Stimulated activated CD8-positive, alpha-beta memory T cell treated with anti-CD3 and anti-CD28 coated beads, Interleukin-7, amount 100 ng/mL, for 4 hours (primary cell): ENCODE measurements at regions not wholly inside any gene's neighbourhood (a gene's known extent, or its start where the extent isn't known, plus 50 kb on each side); places are given as distances from the start of the nearest gene placed in this dataset.

ENCODE experiments used
- DNase-seq, 2 donors: peaks; one replicate each; pipeline ENCODE4 v3.0.0-alpha.2; 2020; ENCODE audit warnings: low read depth in 2 of 2

DNA sequence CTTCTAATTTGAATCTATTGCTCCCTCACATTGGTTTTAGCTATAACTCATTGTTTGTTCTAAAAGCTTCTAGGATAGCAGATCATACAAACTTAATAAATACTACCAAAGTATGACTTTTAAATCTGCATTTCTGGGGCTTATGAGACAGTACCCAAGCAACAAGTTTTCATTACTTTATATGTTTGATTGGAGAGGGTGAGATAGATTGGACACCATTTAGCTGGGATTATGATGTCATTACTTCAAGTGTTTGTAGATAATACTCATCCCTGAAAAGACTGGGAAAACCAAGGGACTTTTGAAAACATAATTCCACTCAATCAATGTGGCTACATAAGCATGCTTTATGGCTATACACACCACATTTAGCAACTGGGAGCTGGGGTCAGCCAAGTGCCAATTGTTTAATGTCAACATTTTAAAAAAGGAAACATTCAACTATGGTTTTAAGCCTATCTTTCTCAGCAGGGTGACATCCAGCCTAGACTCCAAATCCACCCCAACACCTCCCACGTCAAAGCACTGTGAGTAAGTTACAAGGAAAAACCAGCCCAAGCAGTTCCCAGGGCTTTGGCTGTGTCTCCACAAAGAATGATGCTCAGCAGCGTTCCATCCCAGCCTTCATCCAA, 119.9 kb downstream of the ETAA1 start:
- no peak for DNase-seq

GRCh38 chr2:67522148-67522547, 125.0 kb downstream of the ETAA1 start:
- no peak for DNase-seq

- DNase-seq: no peak
These were observed 127.1 kb downstream of the ETAA1 start for GRCh38 chr2:67524213-67524612.

DNA sequence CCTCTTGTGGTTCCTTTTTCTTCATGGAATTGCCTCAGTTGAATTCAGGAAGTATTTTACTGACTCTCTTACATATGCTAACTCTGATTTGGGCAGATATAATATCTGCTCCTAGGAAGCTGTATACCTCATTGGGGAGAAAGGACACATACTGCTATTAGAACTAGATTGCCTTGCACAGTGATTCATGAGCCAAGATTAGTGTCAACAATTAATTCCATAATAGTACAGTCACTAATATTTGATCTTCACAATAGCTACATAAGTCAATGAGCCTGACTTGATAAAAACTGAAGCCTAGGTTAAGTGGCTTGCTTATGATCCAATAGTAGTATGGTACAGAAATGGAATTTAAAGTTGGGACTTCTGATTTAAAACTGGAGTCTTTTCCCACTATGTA, 127.6 kb downstream of the ETAA1 start:
- no peak for DNase-seq

GRCh38 chr2:67526283-67526682, 129.2 kb downstream of the ETAA1 start:
- no peak for DNase-seq

GRCh38 chr2:67528320-67528719, 131.2 kb downstream of the ETAA1 start:
- no peak for DNase-seq

DNA sequence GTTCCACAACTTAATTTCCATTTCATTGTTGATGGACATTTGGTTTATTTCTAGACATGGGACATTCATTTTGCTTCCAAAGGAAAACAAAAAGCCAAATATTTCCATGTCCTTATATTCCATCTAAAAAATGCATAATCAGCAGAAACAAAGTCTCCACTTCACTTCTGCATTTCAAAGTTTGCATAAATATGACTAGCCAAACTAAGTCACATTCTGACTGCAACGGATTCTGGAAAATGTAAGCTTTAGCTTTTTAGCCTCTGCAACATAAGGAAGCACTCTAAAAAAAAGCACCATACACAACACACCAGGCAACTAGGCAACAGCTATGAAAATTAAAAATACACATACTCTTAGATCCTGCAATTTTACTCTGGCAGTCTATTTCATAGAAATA, 135.3 kb downstream of the ETAA1 start:
- DNase-seq: no peak

DNA sequence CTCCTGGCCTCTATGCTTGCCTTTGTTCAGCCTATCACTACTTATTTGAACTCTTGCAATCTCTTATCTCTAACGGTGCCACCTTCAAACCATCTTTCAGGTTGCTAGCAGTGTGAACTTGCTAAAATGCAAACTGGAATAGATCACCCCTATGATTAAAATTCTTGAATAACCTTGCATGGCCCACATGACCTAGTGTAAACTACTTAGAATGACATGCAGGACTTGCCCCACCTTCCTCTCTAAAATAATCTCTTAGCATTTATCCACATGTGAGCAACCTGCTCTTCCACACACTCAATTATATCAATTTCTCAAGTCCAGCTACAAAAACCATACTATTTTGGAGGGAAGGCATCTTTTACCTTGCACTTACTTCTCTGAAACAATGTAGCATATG, 137.6 kb downstream of the ETAA1 start:
- no peak for DNase-seq

- DNase-seq: no peak
These were observed 143.8 kb downstream of the ETAA1 start for GRCh38 chr2:67540962-67541361.

DNA sequence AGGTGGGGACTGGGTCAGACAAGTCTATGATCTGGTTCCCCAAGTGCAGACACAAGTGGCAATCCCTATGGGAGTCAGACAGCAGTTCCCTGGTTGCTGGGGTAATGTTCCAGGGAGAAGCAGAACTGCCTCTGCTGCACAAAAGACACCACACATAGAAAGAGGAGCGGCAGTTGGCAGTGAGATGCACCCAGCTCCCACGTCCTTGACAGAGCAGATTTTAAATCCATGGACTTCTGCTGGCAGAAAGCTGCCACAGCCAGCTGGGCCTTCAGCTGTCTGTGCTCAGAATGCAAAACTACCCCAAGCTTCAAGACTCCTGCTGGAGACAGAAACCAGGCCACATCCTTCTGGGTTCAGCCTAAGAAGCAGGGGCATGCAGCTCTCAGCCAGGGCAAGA, 147.2 kb downstream of the ETAA1 start:
- DNase-seq: no peak

DNA sequence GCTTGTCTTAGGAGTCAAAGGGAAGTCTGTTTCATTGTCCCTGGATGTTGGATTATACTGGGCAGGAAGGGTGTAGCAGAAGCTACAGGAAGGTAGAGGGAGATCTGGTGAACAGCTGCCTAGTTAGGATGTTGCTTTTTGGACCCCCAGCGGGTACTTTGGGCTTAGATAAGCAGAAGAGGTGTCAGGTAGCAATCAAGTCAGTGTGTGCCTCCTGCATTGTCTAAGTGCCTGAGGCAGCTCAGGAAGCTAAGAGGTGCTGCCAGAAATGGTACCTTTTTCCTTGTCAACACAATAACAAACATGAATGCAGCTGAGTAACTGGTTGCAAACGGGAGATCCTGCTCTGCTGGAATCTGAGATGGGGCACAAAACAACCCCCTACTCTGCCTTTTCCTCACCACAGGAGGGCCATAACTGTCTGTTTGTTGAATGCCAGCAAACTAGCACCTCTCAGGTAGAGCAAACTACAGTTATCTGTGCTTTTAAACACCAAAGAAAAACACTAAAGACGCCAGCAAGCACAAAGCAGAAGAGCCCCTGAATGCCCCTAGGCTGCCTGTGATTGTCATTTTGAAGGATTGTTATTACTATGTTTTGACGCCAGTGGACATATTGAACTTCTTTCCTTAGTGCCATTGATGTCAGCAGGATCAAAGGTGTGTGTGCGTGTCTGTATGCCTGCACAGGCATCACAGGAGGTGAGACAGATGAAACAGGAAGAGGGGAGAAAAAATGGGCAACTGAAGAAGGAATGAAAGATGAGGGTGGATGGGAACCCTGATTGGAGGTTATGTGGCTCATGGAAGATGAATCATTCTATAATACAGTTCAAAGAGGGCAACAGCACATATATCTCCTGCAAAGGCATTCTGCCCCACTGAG, 151.4 kb downstream of the ETAA1 start:
- DNase-seq: no peak

DNA sequence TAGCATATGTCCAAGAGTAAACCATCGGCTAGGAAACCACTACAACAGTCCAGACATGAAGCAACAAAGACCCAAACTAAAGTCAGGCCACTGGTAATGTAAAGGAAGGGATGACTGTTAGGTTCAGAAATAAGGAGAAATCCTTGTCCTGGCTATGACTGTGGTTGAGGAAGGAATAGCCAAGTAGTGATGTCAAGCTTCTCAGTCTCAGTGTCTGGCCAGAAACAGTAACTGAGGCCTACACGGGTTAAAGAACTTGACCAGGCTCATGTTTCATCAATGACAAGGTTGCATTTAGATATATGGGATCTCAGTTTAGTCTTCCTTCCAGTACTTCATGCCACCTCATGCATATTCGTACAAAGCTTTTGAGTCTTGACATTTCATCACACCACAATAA, 162.0 kb downstream of the ETAA1 start:
- no peak for DNase-seq

DNA sequence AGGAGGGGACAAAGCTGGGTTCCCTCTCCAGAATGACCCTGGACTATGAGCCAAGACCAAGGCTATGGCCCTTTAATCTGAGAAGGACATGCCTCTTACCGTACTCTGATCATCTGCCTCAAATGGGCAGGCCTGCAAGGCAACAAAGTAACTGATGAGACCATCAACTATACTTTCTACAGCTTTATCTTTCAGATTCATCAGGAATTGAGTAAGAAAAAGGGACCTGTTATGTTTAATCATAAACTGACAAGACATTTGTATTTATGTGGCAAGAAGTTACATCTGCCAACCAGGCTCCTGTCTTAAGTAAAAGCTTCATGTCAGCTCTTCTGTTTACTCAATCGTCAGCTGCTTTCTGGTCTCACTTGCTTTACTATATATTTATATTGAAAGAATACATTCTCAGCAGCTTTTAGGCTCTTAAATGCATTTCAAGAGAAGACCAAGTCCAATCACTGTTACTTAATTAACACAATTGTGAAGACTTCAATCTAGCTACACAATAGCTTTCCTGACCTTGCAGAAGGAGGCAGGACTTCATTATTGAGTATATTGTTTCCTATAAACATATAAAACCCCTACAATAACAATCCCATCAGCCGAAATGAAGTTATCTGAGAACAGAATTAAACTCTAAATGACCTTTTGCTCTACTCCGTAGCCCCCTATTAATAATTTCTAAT, 163.8 kb downstream of the ETAA1 start:
- DNase-seq: no peak

DNA sequence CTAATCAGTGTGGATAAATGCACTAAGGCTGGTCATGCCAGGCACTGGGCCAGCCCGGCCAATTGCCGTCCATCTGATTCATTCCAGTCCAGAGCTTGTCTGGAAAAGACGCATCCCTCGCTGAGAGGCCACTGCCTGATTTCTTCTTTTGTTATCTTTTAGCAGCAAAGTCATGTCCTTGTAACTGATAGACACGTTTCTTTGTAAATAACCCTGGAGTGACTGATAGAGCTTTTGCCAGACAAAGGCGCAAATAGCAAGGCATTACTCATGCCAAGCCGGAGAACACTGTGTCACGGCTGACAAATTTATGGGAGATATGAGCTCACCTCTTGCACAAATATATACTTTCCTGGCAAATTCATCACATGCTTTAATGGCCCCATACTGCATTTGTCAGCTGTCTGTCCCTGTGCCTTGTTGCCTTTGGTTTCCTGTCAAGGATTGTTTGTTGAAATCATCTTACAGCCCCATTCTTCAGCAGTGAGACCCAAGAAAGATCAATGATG, 164.4 kb downstream of the ETAA1 start:
- no peak for DNase-seq

GRCh38 chr2:67564076-67564475, 166.9 kb downstream of the ETAA1 start:
- DNase-seq: no peak

- DNase-seq: no peak
These were observed 167.5 kb downstream of the ETAA1 start for GRCh38 chr2:67564626-67565025.

GRCh38 chr2:67565262-67565661, 168.1 kb downstream of the ETAA1 start:
- no peak for DNase-seq

GRCh38 chr2:67565761-67566160, 168.6 kb downstream of the ETAA1 start:
- DNase-seq: no peak

DNA sequence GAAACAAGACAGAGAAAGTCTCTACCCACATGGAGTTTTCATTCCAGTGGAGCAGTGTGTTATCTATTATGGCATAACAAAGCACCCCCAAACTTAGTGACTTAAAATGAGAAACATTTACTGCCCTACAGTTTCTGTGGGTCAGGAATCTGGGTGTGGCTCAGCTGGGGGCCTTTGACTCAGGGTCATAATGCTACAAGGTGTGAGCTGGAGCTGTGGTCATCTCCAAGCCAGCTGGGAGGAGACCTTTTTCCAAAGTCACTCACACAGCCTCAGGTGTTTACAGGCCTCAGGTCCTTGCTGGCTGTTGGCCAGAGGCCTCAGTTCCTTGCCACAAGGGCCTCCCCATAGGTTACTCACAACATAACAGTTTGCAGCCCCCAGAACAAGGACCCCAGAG, 169.2 kb downstream of the ETAA1 start:
- no peak for DNase-seq

GRCh38 chr2:67566958-67567635, 170.0 kb downstream of the ETAA1 start:
- DNase-seq: no peak

GRCh38 chr2:67567886-67568285, 170.8 kb downstream of the ETAA1 start:
- DNase-seq: no peak

DNA sequence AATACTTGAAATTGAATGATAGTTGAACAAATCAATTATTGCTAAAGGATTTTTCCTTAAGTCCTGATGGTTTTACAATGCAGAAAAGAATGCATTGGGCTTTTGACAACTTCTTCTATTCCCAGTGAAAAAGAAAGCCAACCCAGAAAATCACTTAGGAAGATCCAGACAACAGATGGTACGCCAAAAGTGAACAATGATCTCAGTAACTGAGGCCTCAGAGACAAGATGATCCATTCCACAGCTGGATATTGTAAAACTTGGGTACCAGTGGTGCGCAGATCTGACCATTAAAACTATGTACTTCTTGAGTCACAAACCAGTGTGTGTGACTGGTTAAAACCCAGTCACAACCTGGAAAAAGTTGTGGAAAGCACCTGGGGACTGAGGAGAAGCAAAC, 173.5 kb downstream of the ETAA1 start:
- no peak for DNase-seq
